Adipose tissue (tissue), 3 donors: ENCODE measurements at regions not wholly inside any gene's neighbourhood (a gene's known extent, or its start where the extent isn't known, plus 50 kb on each side); places are given as distances from the start of the nearest gene placed in this dataset.
"Not testable (repeated sequence)": the region's sequence is repeated elsewhere in the genome, so short reads cannot be mapped to it uniquely, and the experiment has no call there.

ENCODE experiments used
- H3K27ac ChIP-seq: one replicate; pipeline ENCODE4 v1.5.1; 2013; ENCODE audit warnings: low read depth, low read length
- WGBS, 3 donors: extraction: QIAGEN DNeasy Blood & Tissue Kit; methylation state at CpG; one replicate each; pipeline ENCODE4 v1.1.7; 2013; 5-methylcytosine and 5-hydroxymethylcytosine counted together
- donor health status: healthy with polysubstance abuse.
- donor health status: Bipolar disorder and iron deficiency.
- donor health status: healthy.

GRCh38 chr10:44101082-44101481, 283.8 kb downstream of the CXCL12 start:
- no peak overlapping the region for H3K27ac ChIP-seq
- WGBS, 3 donors = 52 to 86% (median 60%) methylated on average over 1 of the region's 1 CpG

GRCh38 chr10:44099511-44099910, 285.4 kb downstream of the CXCL12 start:
- 90 to 96% (median 94%) methylated on average over 2 of the region's 2 CpGs for WGBS, 3 donors
- no peak overlapping the region for H3K27ac ChIP-seq

DNA sequence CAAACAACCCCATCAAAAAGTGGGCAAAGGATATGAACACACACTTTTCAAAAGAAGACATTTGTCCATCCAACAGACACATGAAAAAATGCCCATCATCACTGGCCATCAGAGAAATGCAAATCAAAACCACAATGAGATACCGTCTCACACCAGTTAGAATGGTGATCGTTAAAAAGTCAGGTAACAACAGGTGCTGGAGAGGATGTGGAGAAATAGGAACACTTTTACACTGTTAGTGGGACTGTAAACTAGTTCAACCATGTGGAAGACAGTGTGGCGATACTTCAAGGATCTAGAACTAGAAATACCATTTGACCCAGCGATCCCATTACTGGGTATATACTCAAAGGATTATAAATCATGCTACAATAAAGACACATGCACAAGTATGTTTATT, 288.7 kb downstream of the CXCL12 start:
- 68 to 92% (median 88%) methylated on average over 4 of the region's 4 CpGs for WGBS, 3 donors
- H3K27ac ChIP-seq = not testable (repeated sequence)

DNA sequence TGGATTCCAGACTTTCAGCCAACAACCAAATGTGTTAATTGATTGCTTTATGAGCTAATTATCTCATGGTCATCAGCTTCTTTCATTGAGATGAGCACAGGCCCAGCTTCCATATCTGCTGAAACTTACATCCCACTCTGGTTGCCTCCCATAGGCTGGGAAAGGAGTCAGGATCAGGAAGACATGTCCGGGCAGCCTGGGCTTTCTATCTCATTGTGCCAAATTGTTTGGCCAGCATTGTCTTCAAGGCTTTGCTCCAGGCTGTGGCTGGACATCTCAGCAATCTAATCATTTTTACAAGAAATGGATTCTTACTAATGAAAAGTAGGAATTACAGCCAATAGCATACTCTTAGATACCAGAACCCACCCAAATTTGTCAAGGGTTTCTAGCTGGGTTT, 295.2 kb downstream of the CXCL12 start:
- 83 to 89% (median 87%) methylated on average over 1 of the region's 1 CpG for WGBS, 3 donors
- H3K27ac ChIP-seq = no peak overlapping the region

- H3K27ac ChIP-seq = no peak overlapping the region
Observed at GRCh38 chr10:44087403-44087802, 297.5 kb downstream of the CXCL12 start.

- H3K27ac ChIP-seq = no peak overlapping the region
- 42 to 90% (median 75%) methylated on average over 3 of the region's 3 CpGs for WGBS, 3 donors
Observed at GRCh38 chr10:44083719-44084400, 301.0 kb downstream of the CXCL12 start.

GRCh38 chr10:44071479-44071878, 313.4 kb downstream of the CXCL12 start:
- H3K27ac ChIP-seq = no peak overlapping the region
- 20 to 50% (median 36%) methylated on average over 2 of the region's 2 CpGs for WGBS, 3 donors

DNA sequence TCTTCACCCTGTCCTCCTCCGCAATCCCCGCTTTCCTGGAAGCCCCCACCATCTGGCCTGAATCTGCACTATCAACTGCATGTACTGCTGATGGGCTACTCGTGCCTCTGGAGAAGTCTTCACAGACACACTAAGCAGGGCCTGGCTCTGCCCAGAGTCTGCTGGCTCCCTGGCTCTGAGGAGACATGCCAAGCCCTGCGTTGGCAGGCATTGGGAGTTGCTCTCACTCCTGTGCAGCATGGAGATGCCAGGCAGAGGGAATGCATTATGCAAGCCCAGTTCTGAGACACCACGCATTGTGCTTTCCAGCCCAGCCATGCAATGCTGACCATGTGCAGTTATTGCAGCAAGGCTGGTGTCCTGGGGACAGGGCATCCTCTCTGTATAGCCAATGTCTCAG, 314.6 kb downstream of the CXCL12 start:
- WGBS, 3 donors = 73 to 77% (median 75%) methylated on average over 5 of the region's 5 CpGs
- H3K27ac ChIP-seq = no peak overlapping the region

DNA sequence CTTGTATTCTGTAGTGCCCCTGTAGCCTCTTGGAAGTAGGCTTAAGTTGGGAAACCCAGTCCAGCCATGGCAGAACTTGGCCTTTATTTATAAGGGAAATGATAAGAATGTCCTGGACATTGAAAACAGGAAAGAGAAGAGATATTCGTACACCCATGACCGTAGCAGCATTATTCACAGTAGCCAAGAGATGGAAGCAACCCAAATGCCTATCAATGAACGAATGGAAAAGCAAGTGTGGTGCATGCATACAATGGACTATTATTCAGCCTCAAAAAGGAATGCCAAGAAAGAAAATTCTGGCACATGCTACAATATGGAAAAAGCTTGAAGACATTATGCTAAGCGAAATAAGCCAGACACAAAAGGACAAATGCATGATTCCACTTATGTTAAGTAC, 315.3 kb downstream of the CXCL12 start:
- no peak overlapping the region for H3K27ac ChIP-seq
- WGBS, 3 donors = 34 to 68% (median 66%) methylated on average over 4 of the region's 4 CpGs

- 70 to 82% (median 78%) methylated on average over 10 of the region's 10 CpGs for WGBS, 3 donors
- H3K27ac ChIP-seq = no peak overlapping the region
Observed at GRCh38 chr10:44068716-44069482, 316.0 kb downstream of the CXCL12 start.

- 94 to 95% (median 95%) methylated on average over 2 of the region's 2 CpGs for WGBS, 3 donors
- H3K27ac ChIP-seq = no peak overlapping the region
Observed at GRCh38 chr10:44067432-44067831, 317.5 kb downstream of the CXCL12 start.

DNA sequence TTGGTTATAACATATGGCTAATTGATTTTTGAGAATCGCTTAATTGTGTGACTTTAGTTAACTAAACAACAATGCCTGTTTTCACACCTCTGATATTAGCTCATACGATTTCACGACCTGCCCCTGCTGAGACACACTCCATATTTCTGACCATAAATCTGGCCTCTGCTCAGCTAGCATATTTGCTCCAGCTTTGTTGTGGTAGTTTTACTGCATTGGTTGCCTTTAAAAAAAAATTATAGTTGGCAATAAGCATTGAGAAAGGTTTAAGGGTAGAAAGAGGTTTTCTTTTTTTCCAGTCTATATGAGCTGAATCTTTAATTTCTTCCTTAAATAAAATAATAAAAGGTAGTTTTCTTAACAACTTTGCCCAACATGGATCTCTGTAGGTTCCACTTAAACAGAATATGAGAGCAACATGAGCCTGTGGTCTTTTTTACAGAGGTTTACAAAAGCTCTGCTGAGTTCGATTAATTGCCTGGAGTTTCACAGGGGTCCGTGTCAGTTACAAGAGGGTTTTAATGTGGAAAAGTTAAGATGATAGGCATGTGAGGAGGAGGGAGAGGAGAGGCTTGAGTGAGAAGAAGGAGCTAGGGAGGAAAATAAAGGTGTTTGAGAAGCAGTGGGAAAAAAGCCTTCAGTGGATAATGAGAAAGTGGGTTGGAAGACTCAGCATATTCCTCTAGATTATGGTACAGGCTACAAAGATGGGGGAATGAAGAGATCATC, 318.2 kb downstream of the CXCL12 start:
- no peak overlapping the region for H3K27ac ChIP-seq
- WGBS, 3 donors = 76 to 87% (median 84%) methylated on average over 5 of the region's 5 CpGs

GRCh38 chr10:44065788-44066526, 318.9 kb downstream of the CXCL12 start:
- WGBS, 3 donors = 56 to 73% (median 59%) methylated on average over 9 of the region's 9 CpGs

DNA sequence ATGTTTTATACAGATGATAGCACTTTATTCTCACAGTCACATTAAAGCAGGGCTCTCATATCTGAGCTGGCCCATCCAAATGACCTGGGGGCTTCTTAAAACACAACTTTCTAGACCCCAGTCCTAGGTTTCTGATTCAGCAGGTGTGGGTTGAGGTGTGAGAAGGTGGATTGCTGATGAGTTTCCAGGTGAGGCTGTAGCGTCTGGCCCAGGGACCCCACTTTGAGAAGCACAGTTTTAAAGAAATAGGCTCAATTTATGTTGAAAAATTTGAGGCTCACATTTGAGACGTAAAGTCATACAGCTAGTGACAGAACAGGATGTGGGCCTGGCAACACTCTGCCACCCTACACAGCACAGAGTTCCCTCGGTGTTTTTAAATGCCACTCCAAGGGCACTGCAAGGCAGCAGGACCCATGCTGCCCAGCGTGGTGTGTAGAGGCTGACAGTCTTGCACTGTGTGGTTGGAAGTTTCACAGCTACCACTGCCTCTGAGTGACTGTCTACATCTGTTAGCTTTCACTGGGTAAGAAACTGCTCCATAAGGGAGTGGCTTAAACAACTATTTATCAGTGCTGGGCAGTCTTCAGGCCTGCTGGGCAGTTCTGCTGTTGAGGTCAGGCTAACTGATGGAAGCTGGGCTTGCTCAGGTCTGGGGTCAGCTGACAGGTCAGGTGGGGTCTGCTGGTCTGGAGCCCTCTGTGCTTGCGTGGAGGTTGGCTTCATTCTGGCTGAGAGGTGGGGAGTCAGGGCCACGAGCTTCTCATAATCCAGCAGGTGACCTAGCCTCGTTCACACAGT, 319.7 kb downstream of the CXCL12 start:
- no peak overlapping the region for H3K27ac ChIP-seq
- WGBS, 3 donors = 67 to 87% (median 81%) methylated on average over 7 of the region's 7 CpGs

More at GRCh38 chr10:44065788-44066526, 318.9 kb downstream of the CXCL12 start:
- no peak overlapping the region for H3K27ac ChIP-seq

- 74 to 85% (median 79%) methylated on average over 8 of the region's 8 CpGs for WGBS, 3 donors
- H3K27ac ChIP-seq = no peak overlapping the region
Observed at GRCh38 chr10:44064317-44064716, 320.6 kb downstream of the CXCL12 start.

GRCh38 chr10:44063686-44064085, 321.2 kb downstream of the CXCL12 start:
- 89 to 94% (median 90%) methylated on average over 2 of the region's 2 CpGs for WGBS, 3 donors
- no peak overlapping the region for H3K27ac ChIP-seq

GRCh38 chr10:44060719-44061118, 324.2 kb downstream of the CXCL12 start:
- H3K27ac ChIP-seq = no peak overlapping the region
- 80 to 94% (median 89%) methylated on average over 2 of the region's 2 CpGs for WGBS, 3 donors

GRCh38 chr10:44060221-44060620, 324.7 kb downstream of the CXCL12 start:
- WGBS, 3 donors = 36 to 51% (median 49%) methylated on average over 2 of the region's 2 CpGs
- no peak overlapping the region for H3K27ac ChIP-seq
